ENCODE measurements at regions not wholly inside any gene's neighbourhood (a gene's known extent, or its start where the extent isn't known, plus 50 kb on each side); places are given as distances from the start of the nearest gene placed in this dataset.

DNA sequence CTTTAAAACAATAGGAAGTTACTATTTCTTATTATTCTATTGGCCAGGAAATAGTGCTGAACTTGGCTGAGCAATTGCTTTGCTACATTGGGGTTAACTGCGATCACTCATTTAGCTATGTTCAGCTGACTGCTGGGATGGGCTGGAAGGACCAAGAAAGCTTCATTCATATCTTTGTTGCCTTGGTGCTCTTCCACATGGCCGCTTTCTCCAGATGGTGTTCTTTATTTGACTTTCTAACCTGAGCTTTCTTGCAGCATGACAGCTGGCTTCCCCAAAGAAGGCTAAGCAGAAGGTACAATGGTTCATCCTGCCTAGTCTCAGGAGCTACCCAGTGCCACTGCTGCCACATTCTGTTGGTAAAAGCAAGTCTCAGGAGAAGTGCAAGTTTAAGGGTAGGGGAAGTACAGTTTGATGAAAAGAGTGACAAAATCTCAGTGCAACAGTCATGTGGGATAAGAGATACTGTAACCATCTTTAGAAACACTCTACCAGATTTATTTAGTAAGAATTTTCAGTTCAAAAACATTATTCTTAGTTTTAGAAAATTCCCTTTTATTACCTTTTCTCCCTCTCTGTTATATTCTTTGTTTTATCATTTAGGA, 180.6 kb upstream of the RBMS1 start:
- H3K36me3 ChIP-seq (ENCODE audit: insufficient read depth, insufficient read length, low read length), result no peaks in the 10 kb centered on the region
- no peak overlapping the region for H3K9ac ChIP-seq (ENCODE audit: insufficient read length, low read depth)
- no peaks in the 10 kb centered on the region for H3K4me1 ChIP-seq (ENCODE audit: insufficient read depth, insufficient read length)
- TF ChIP-seq SUZ12 (IDR thresholded peaks at IDR 0.05; ENCODE audit: extremely low read depth, insufficient read depth, insufficient read length) (no peak), YY1 (IDR thresholded peaks at IDR 0.05; ENCODE audit: insufficient read depth, insufficient read length) (no peak), ZNF274 (IDR thresholded peaks at IDR 0.05; ENCODE audit: low read depth, low read length) (no peak)
- H3K9me3 ChIP-seq (ENCODE audit: insufficient read depth, low read length), result no peaks in the 10 kb centered on the region
- no peaks in the 10 kb centered on the region for H3K27me3 ChIP-seq (ENCODE audit: insufficient read depth, insufficient read length)
- no peak for DNase-seq (ENCODE audit: low read depth, low spot score)
- H3K4me3 ChIP-seq (ENCODE audit: insufficient read length, low read depth), result no peak overlapping the region

DNA sequence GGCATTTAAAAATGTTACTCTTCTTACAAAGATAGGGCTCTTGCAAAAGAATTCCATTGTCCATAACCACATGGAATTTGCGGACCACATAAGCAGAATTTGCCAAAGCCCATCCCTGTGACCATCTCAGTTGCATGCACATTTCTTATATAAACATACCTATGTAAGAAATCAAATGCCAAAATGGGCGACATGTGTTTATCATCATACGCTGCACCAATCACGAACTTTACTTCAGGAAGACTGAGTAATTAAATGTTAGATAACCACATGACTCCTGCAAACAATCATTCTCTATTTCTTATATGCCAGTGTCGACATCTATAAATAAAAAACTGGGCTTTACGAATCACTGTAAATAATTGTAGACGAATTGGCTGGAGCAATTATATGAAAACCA, 186.1 kb upstream of the RBMS1 start:
- Histone ChIP-seq H3K9me3 (ENCODE audit: insufficient read depth, low read length) (peaks cover 3% of the 10 kb centered on the region; the same call in 1 of the 2 replicates), H3K36me3 (ENCODE audit: insufficient read depth, insufficient read length, low read length) (no peaks in the 10 kb centered on the region), H3K9ac (ENCODE audit: insufficient read length, low read depth) (no peak overlapping the region), H3K4me3 (ENCODE audit: insufficient read length, low read depth) (no peak overlapping the region), H3K27me3 (ENCODE audit: insufficient read depth, insufficient read length) (no peaks in the 10 kb centered on the region), H3K4me1 (ENCODE audit: insufficient read depth, insufficient read length) (no peaks in the 10 kb centered on the region)
- TF ChIP-seq ZNF274 (IDR thresholded peaks at IDR 0.05; ENCODE audit: low read depth, low read length) (no peak), SUZ12 (IDR thresholded peaks at IDR 0.05; ENCODE audit: extremely low read depth, insufficient read depth, insufficient read length) (no peak), YY1 (IDR thresholded peaks at IDR 0.05; ENCODE audit: insufficient read depth, insufficient read length) (no peak)
- no peak for DNase-seq (ENCODE audit: low read depth, low spot score)

DNA sequence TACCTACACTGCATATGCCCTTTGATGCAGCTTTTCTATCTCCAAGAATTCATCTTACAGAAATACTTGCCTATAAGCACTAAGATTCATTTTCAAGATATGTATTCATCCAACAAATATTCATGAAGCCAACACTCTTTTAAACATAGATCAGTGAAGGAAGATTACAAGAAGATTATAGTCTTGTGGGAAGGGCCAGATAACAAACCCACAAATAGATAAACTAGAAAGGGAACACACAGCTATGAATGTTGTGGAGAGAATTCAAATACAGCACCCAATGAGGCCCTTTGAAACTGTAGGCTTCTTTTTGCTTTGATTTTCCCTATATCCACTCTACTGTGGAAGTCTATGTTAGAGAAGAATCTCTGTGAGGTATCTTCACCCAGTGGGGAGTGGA, 186.7 kb upstream of the RBMS1 start:
- no peaks in the 10 kb centered on the region for H3K36me3 ChIP-seq (ENCODE audit: insufficient read depth, insufficient read length, low read length)
- DNase-seq (ENCODE audit: low read depth, low spot score), result no peak
- no peaks in the 10 kb centered on the region for H3K27me3 ChIP-seq (ENCODE audit: insufficient read depth, insufficient read length)
- peaks cover 3% of the 10 kb centered on the region; the same call in 1 of the 2 replicates for H3K9me3 ChIP-seq (ENCODE audit: insufficient read depth, low read length)
- no peak overlapping the region for H3K9ac ChIP-seq (ENCODE audit: insufficient read length, low read depth)
- no peak overlapping the region for H3K4me3 ChIP-seq (ENCODE audit: insufficient read length, low read depth)
- no peak for TF ChIP-seq SUZ12 (IDR thresholded peaks at IDR 0.05; ENCODE audit: extremely low read depth, insufficient read depth, insufficient read length)
- TF ChIP-seq ZNF274 (IDR thresholded peaks at IDR 0.05; ENCODE audit: low read depth, low read length), result no peak
- no peaks in the 10 kb centered on the region for H3K4me1 ChIP-seq (ENCODE audit: insufficient read depth, insufficient read length)

DNA sequence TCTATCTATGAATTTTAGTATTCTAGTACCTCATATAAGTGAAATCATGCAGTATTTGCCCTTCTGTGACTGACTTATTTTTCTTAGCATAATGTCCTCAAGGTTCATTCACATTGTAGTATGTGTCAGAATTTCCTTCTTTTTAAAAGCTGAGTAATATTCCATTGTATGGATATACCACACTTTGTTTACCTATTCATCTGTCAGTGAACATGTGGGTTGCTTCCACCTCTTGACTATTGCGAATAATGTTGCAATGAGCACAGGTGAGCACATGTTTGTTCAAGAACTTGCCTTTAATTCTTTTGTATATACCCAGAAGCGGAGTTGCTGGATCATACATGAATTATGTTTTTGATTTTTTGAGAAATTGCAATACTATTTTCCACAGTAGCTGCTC, 187.4 kb upstream of the RBMS1 start:
- no peak for DNase-seq (ENCODE audit: low read depth, low spot score)
- Histone ChIP-seq H3K4me1 (ENCODE audit: insufficient read depth, insufficient read length) (no peaks in the 10 kb centered on the region), H3K9me3 (ENCODE audit: insufficient read depth, low read length) (peaks cover 3% of the 10 kb centered on the region; the same call in 1 of the 2 replicates), H3K9ac (ENCODE audit: insufficient read length, low read depth) (no peak overlapping the region), H3K27me3 (ENCODE audit: insufficient read depth, insufficient read length) (no peaks in the 10 kb centered on the region), H3K36me3 (ENCODE audit: insufficient read depth, insufficient read length, low read length) (no peaks in the 10 kb centered on the region), H3K4me3 (ENCODE audit: insufficient read length, low read depth) (no peak overlapping the region)
- TF ChIP-seq ZNF274 (IDR thresholded peaks at IDR 0.05; ENCODE audit: low read depth, low read length) (no peak), SUZ12 (IDR thresholded peaks at IDR 0.05; ENCODE audit: extremely low read depth, insufficient read depth, insufficient read length) (no peak), YY1 (IDR thresholded peaks at IDR 0.05; ENCODE audit: insufficient read depth, insufficient read length) (no peak)

DNA sequence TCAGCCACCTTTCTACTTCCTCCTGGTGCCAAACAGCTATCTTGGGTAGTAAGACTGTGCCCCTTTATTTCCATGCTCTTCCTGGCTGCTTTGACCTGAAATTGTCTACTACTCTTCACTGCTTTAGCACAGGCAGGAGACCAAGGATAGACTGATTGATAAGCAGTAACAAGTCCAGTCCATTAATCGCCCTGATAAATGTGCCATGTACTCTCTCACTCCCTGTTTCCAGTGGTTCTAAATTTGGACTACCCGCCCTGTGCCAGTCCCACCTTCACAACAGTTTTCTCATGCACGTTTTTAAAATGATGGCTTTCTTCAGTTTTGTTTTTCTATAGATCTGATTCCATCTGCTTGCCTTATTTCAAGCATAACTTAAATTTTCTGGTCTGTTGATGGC, 189.6 kb upstream of the RBMS1 start:
- TF ChIP-seq SUZ12 (IDR thresholded peaks at IDR 0.05; ENCODE audit: extremely low read depth, insufficient read depth, insufficient read length) (no peak), ZNF274 (IDR thresholded peaks at IDR 0.05; ENCODE audit: low read depth, low read length) (no peak), YY1 (IDR thresholded peaks at IDR 0.05; ENCODE audit: insufficient read depth, insufficient read length) (no peak)
- no peak overlapping the region for H3K9ac ChIP-seq (ENCODE audit: insufficient read length, low read depth)
- H3K4me1 ChIP-seq (ENCODE audit: insufficient read depth, insufficient read length), result no peaks in the 10 kb centered on the region
- peaks cover 3% of the 10 kb centered on the region; the same call in 1 of the 2 replicates for H3K9me3 ChIP-seq (ENCODE audit: insufficient read depth, low read length)
- no peak overlapping the region for H3K4me3 ChIP-seq (ENCODE audit: insufficient read length, low read depth)
- H3K36me3 ChIP-seq (ENCODE audit: insufficient read depth, insufficient read length, low read length), result no peaks in the 10 kb centered on the region
- H3K27me3 ChIP-seq (ENCODE audit: insufficient read depth, insufficient read length), result no peaks in the 10 kb centered on the region
- no peak for DNase-seq (ENCODE audit: low read depth, low spot score)

DNA sequence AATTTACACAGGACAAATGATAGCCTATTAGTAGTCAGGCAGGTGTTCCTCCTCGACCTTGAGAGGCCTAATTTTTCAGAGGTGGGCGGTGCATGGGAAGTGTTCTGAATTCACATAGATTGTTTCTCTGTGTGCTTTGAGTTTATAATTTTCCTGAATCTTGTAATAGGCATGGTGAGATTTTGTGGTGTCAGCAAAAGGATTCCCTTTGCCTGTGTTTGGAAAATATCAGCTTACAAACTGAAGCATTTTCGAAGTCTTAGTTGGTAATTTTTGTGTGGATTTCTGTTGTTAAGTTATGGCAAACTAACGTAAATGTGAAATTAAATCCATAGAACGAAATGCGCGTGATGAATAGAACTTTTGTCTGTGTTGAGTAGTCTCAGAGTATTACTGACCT, 194.0 kb upstream of the RBMS1 start:
- Histone ChIP-seq H3K27me3 (ENCODE audit: insufficient read depth, insufficient read length) (no peaks in the 10 kb centered on the region), H3K9ac (ENCODE audit: insufficient read length, low read depth) (no peak overlapping the region), H3K9me3 (ENCODE audit: insufficient read depth, low read length) (no peaks in the 10 kb centered on the region), H3K36me3 (ENCODE audit: insufficient read depth, insufficient read length, low read length) (no peaks in the 10 kb centered on the region), H3K4me3 (ENCODE audit: insufficient read length, low read depth) (no peak overlapping the region), H3K4me1 (ENCODE audit: insufficient read depth, insufficient read length) (no peaks in the 10 kb centered on the region)
- DNase-seq (ENCODE audit: low read depth, low spot score), result no peak
- no peak for TF ChIP-seq SUZ12 (IDR thresholded peaks at IDR 0.05; ENCODE audit: extremely low read depth, insufficient read depth, insufficient read length)
- no peak for TF ChIP-seq YY1 (IDR thresholded peaks at IDR 0.05; ENCODE audit: insufficient read depth, insufficient read length)
- no peak for TF ChIP-seq ZNF274 (IDR thresholded peaks at IDR 0.05; ENCODE audit: low read depth, low read length)

DNA sequence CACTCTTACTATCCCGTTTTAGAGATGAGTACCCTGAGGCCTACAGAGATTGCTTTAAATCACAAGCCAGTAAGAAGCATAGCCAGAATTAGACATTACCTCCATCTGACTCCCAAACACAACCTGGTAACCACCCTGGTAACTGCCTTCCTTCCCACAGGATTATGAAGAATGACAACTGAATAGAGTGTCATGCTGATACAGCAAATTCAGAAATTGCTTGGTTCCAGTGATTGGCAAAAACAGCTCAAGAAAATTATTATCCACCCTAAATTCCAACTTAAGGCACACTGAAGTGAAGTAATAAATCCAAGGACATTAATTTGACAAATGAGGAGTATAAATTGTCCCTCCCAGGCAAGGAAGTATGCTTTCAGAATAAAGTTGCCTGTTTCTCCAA, 195.8 kb upstream of the RBMS1 start:
- DNase-seq (ENCODE audit: low read depth, low spot score), result no peak
- H3K4me3 ChIP-seq (ENCODE audit: insufficient read length, low read depth), result no peak overlapping the region
- no peaks in the 10 kb centered on the region for H3K4me1 ChIP-seq (ENCODE audit: insufficient read depth, insufficient read length)
- H3K9me3 ChIP-seq (ENCODE audit: insufficient read depth, low read length), result no peaks in the 10 kb centered on the region
- H3K27me3 ChIP-seq (ENCODE audit: insufficient read depth, insufficient read length), result no peaks in the 10 kb centered on the region
- H3K36me3 ChIP-seq (ENCODE audit: insufficient read depth, insufficient read length, low read length), result no peaks in the 10 kb centered on the region
- TF ChIP-seq ZNF274 (IDR thresholded peaks at IDR 0.05; ENCODE audit: low read depth, low read length) (no peak), YY1 (IDR thresholded peaks at IDR 0.05; ENCODE audit: insufficient read depth, insufficient read length) (no peak), SUZ12 (IDR thresholded peaks at IDR 0.05; ENCODE audit: extremely low read depth, insufficient read depth, insufficient read length) (no peak)
- no peak overlapping the region for H3K9ac ChIP-seq (ENCODE audit: insufficient read length, low read depth)
